IMR-90 (cell line): ENCODE measurements at regions not wholly inside any gene's neighbourhood (a gene's known extent, or its start where the extent isn't known, plus 50 kb on each side); places are given as distances from the start of the nearest gene placed in this dataset.

Experiments used
- ATAC-seq: fragments of 200-7000 bp; cut with Tn5 transposase; 2 replicates; pipeline ENCODE4 v1.9.1; 2020; ENCODE audit warnings: low read depth, mild to moderate bottlenecking, moderate library complexity
- BruUV-seq: library from RNA; stranded (reverse); fragments of 400-500 nt; replicated peaks from 2 replicates; lab custom pipeline; 2021; lab: Mats Ljungman, UMichigan
- CTCF ChIA-PET: fragments of 300-600 bp; formaldehyde crosslinking; extraction: SDS; loops from one replicate; lab custom pipeline; 2021; ENCODE audit warnings: antibody characterized with exemption; lab: Yijun Ruan, JAX
- POLR2A ChIA-PET: fragments of 300-600 bp; sonication (Branson Sonifier 250); formaldehyde crosslinking; loops from one replicate; lab custom pipeline; 2022; ENCODE audit warnings: antibody characterized with exemption; ENCODE audit not compliant: unreplicated experiment; lab: Charles Lee
- DNase-seq: peaks from one replicate; pipeline ENCODE4 v3.0.0; 2013
- H2AFZ ChIP-seq: replicated peaks from 2 replicates; pipeline ENCODE3; 2013; ENCODE audit warnings: low read length, mild to moderate bottlenecking; ENCODE audit not compliant: poor library complexity
- H2AK5ac ChIP-seq: 2 replicates; pipeline ENCODE4 v1.6.1; 2013; ENCODE audit warnings: low read depth, low read length, inconsistent platforms
- H2AK9ac ChIP-seq: replicated peaks from 2 replicates; pipeline ENCODE3; 2013; ENCODE audit warnings: mild to moderate bottlenecking, low read depth, low read length, moderate library complexity; ENCODE audit not compliant: poor library complexity
- H2BK120ac ChIP-seq: 2 replicates; pipeline ENCODE4 v1.6.1; 2013; ENCODE audit warnings: low read depth, low read length, inconsistent platforms
- H2BK15ac ChIP-seq: 3 replicates; pipeline ENCODE4 v1.6.1; 2013; ENCODE audit warnings: low read depth, low read length, inconsistent platforms
- H2BK20ac ChIP-seq: 2 replicates; pipeline ENCODE4 v1.6.1; 2013; ENCODE audit warnings: low read depth, mild to moderate bottlenecking, inconsistent platforms, low read length, moderate library complexity
- H2BK5ac ChIP-seq: 2 replicates; pipeline ENCODE4 v1.6.1; 2013; ENCODE audit warnings: mild to moderate bottlenecking, low read depth, low read length, inconsistent platforms; ENCODE audit not compliant: poor library complexity, severe bottlenecking
- H3K14ac ChIP-seq: replicated peaks from 2 replicates; pipeline ENCODE4 v1.6.1; 2013; ENCODE audit warnings: low read depth, low read length, inconsistent platforms
- H3K18ac ChIP-seq: 2 replicates; pipeline ENCODE4 v1.6.1; 2013; ENCODE audit warnings: low read depth, low read length, control low read depth
- H3K23ac ChIP-seq: 2 replicates; pipeline ENCODE4 v1.6.1; 2013; ENCODE audit warnings: low read depth, low read length, inconsistent platforms
- H3K27ac ChIP-seq: 2 replicates; pipeline ENCODE4 v1.5.1; 2013; ENCODE audit warnings: mild to moderate bottlenecking, control low read depth, low read length; ENCODE audit not compliant: insufficient read depth
- H3K27me3 ChIP-seq: 2 replicates; pipeline ENCODE4 v1.6.1; 2013; ENCODE audit warnings: low read length; ENCODE audit not compliant: control insufficient read depth, insufficient read depth
- H3K36me3 ChIP-seq: 2 replicates; pipeline ENCODE4 v1.6.1; 2013; ENCODE audit warnings: low read length, mixed read lengths; ENCODE audit not compliant: control insufficient read depth, insufficient read depth
- H3K4ac ChIP-seq: 2 replicates; pipeline ENCODE4 v1.6.1; 2013; ENCODE audit warnings: low read depth, low read length, inconsistent platforms
- H3K4me1 ChIP-seq: 2 replicates; pipeline ENCODE4 v1.6.1; 2013; ENCODE audit warnings: low read length, mixed read lengths; ENCODE audit not compliant: control insufficient read depth, insufficient read depth
- H3K4me2 ChIP-seq: 2 replicates; pipeline ENCODE4 v1.6.1; 2013; ENCODE audit warnings: low read depth, mild to moderate bottlenecking, control low read depth, low read length, moderate library complexity
- H3K4me3 ChIP-seq: 2 replicates; pipeline ENCODE4 v1.5.1; 2013; ENCODE audit warnings: low read depth, mild to moderate bottlenecking, control low read depth, low read length, moderate library complexity; ENCODE audit not compliant: insufficient read depth
- H3K56ac ChIP-seq: 2 replicates; pipeline ENCODE4 v1.6.1; 2013; ENCODE audit warnings: low read length, inconsistent platforms; ENCODE audit not compliant: insufficient read depth; ENCODE audit errors: extremely low read depth
- H3K79me1 ChIP-seq, 2 experiments: 2 replicates each; pipeline ENCODE4 v1.6.1; 2013; ENCODE audit warnings: low read length in 2 of 2, inconsistent platforms in 1 of 2, low read depth in 1 of 2
- H3K9ac ChIP-seq: 2 replicates; pipeline ENCODE4 v1.6.1; 2013; ENCODE audit warnings: low read depth, low read length, control low read depth
- H3K9me1 ChIP-seq: 2 replicates; pipeline ENCODE4 v1.6.1; 2013; ENCODE audit warnings: low read length, inconsistent platforms; ENCODE audit not compliant: insufficient read depth
- H3K9me3 ChIP-seq: 2 replicates; pipeline ENCODE4 v1.6.1; 2013; ENCODE audit warnings: low read length; ENCODE audit not compliant: control insufficient read depth, insufficient read depth
- H4K20me1 ChIP-seq: 2 replicates; pipeline ENCODE4 v1.6.1; 2013; ENCODE audit warnings: low read length, inconsistent platforms; ENCODE audit not compliant: insufficient read depth
- H4K5ac ChIP-seq: 2 replicates; pipeline ENCODE4 v1.6.1; 2013; ENCODE audit warnings: mild to moderate bottlenecking, low read depth, low read length, control low read depth
- H4K8ac ChIP-seq, 2 experiments: 2 replicates each; pipeline ENCODE4 v1.6.1; 2013; ENCODE audit warnings: low read depth in 2 of 2, low read length in 2 of 2, control low read depth in 1 of 2, inconsistent platforms in 1 of 2
- H4K91ac ChIP-seq: 2 replicates; pipeline ENCODE4 v1.6.1; 2013; ENCODE audit warnings: low read depth, low read length, inconsistent platforms; ENCODE audit not compliant: insufficient read depth
- CEBPB ChIP-seq: IDR thresholded peaks from 2 replicates; pipeline ENCODE4 v1.6.1; 2012; ENCODE audit warnings: low read depth, low read length, improper control_type of control experiment
- CHD1 ChIP-seq: IDR thresholded peaks from 2 replicates; pipeline ENCODE4 v1.6.1; 2012; ENCODE audit warnings: low read depth, low read length, improper control_type of control experiment
- MAFK ChIP-seq: IDR thresholded peaks from 2 replicates; pipeline ENCODE4 v1.6.1; 2012; ENCODE audit warnings: low read depth, low read length, improper control_type of control experiment
- MAZ ChIP-seq: IDR thresholded peaks from 2 replicates; pipeline ENCODE4 v1.6.1; 2012; ENCODE audit warnings: low read depth, mild to moderate bottlenecking, low read length, improper control_type of control experiment, moderate library complexity, borderline replicate concordance
- MXI1 ChIP-seq: IDR thresholded peaks from 2 replicates; pipeline ENCODE4 v1.6.1; 2012; ENCODE audit warnings: low read depth, mild to moderate bottlenecking, low read length, moderate library complexity, borderline replicate concordance
- NFE2L2 ChIP-seq: fragments of 150-350 bp; IDR thresholded peaks from 2 replicates; pipeline ENCODE4 v1.6.1; 2016; ENCODE audit warnings: low read depth, mild to moderate bottlenecking, low read length
- POLR2A ChIP-seq: IDR thresholded peaks from 2 replicates; pipeline ENCODE4 v1.6.1; 2012; ENCODE audit warnings: mild to moderate bottlenecking, low read depth, low read length
- RAD21 ChIP-seq: IDR thresholded peaks from 2 replicates; pipeline ENCODE4 v1.6.1; 2012; ENCODE audit warnings: low read length, improper control_type of control experiment
- SMC3 ChIP-seq: fragments of 150-350 bp; IDR thresholded peaks from 2 replicates; pipeline ENCODE4 v1.6.1; 2016; ENCODE audit warnings: low read depth, mild to moderate bottlenecking, antibody characterized with exemption, low read length, moderate library complexity
- WGBS, 2 experiments: methylation state at CpG; one replicate each; pipeline versions ENCODE4 v1.1.5 to v1.1.7; 2013; ENCODE audit warnings: missing lambda C conversion rate in 2 of 2; ENCODE audit not compliant: insufficient read length in 1 of 2; ENCODE audit errors: extremely low coverage in 2 of 2; 5-methylcytosine and 5-hydroxymethylcytosine counted together
- dilution Hi-C: fragments of 300-500 bp; cut with HindIII; formaldehyde crosslinking; loops from one replicate; pipeline ENCODE4 v1.14.3; 2018; ENCODE audit warnings: low sequenced_read_pairs; ENCODE audit not compliant: unreplicated experiment
- in situ Hi-C: fragments of 300-500 bp; cut with MboI; formaldehyde crosslinking; loops from 3 replicates; pipeline ENCODE4 v1.14.3; 2019; ENCODE audit warnings: low sequenced_read_pairs, inconsistent platforms, mixed read lengths
- intact Hi-C: fragments of 100-400 bp; cut with micrococcal nuclease; formaldehyde crosslinking; loops from 2 replicates; pipeline ENCODE4 v1.10.0; 2022
- TF ChIP-seq, protein P1 (sequence below): conservative IDR thresholded peaks from 2 replicates; pipeline ENCODE4 v1.5.1; 2012; ENCODE audit warnings: mild to moderate bottlenecking, low read depth, low read length, improper control_type of control experiment
- TF ChIP-seq, protein P2 (sequence below): fragments of 150-350 bp; IDR thresholded peaks from 2 replicates; pipeline ENCODE4 v1.6.1; 2016; ENCODE audit warnings: low read depth, mild to moderate bottlenecking, low read length, moderate library complexity, borderline replicate concordance

- Histone ChIP-seq H2AK5ac (no peak overlapping the region), H3K9me3 (no peaks in the 10 kb centered on the region), H3K4ac (no peak overlapping the region), H4K20me1 (no peaks in the 10 kb centered on the region), H4K91ac (no peak overlapping the region), H3K27me3 (peaks cover 41% of the 10 kb centered on the region), H3K4me3 (no peak overlapping the region), H3K14ac (no peak overlapping the region), H3K9ac (no peak overlapping the region), H2BK15ac (no peak overlapping the region), H2BK120ac (no peak overlapping the region), H3K4me1 (no peaks in the 10 kb centered on the region), H3K9me1 (no peaks in the 10 kb centered on the region), H4K8ac (no peak overlapping the region), H3K56ac (no peak overlapping the region), H3K27ac (no peak overlapping the region), H2BK5ac (no peak overlapping the region), H2BK20ac (no peak overlapping the region), H4K5ac (no peak overlapping the region), H3K18ac (no peak overlapping the region), H2AK9ac (no peak overlapping the region), H2AFZ (no peak overlapping the region), H3K36me3 (no peaks in the 10 kb centered on the region), H3K4me2 (no peak overlapping the region), H3K79me1 (no peaks in the 10 kb centered on the region), H3K23ac (no peak overlapping the region)
- DNase-seq = no peak
- in situ Hi-C loops (no loop called here), dilution Hi-C loops (no loop called here), intact Hi-C loops (no loop called here)
- CTCF ChIA-PET = no interaction called here
- BruUV-seq = no TSS peak
- no CpG with 5 or more reads among the region's 4 CpGs for WGBS, 2 experiments
- ATAC-seq = no peak
- POLR2A ChIA-PET = no interaction called here
- no peak for TF ChIP-seq MXI1
- TF ChIP-seq MAFK = no peak
- TF ChIP-seq NFE2L2 = no peak
- TF ChIP-seq, protein P1, sequence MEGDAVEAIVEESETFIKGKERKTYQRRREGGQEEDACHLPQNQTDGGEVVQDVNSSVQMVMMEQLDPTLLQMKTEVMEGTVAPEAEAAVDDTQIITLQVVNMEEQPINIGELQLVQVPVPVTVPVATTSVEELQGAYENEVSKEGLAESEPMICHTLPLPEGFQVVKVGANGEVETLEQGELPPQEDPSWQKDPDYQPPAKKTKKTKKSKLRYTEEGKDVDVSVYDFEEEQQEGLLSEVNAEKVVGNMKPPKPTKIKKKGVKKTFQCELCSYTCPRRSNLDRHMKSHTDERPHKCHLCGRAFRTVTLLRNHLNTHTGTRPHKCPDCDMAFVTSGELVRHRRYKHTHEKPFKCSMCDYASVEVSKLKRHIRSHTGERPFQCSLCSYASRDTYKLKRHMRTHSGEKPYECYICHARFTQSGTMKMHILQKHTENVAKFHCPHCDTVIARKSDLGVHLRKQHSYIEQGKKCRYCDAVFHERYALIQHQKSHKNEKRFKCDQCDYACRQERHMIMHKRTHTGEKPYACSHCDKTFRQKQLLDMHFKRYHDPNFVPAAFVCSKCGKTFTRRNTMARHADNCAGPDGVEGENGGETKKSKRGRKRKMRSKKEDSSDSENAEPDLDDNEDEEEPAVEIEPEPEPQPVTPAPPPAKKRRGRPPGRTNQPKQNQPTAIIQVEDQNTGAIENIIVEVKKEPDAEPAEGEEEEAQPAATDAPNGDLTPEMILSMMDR = no peak
- no peak for TF ChIP-seq MAZ
- TF ChIP-seq CHD1 = no peak
- no peak for TF ChIP-seq CEBPB
- TF ChIP-seq POLR2A = no peak
- no peak for TF ChIP-seq SMC3
- TF ChIP-seq, protein P2, sequence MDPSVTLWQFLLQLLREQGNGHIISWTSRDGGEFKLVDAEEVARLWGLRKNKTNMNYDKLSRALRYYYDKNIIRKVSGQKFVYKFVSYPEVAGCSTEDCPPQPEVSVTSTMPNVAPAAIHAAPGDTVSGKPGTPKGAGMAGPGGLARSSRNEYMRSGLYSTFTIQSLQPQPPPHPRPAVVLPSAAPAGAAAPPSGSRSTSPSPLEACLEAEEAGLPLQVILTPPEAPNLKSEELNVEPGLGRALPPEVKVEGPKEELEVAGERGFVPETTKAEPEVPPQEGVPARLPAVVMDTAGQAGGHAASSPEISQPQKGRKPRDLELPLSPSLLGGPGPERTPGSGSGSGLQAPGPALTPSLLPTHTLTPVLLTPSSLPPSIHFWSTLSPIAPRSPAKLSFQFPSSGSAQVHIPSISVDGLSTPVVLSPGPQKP = no peak
- TF ChIP-seq RAD21 = no peak
Observed at GRCh38 chr6:14196026-14196425, 78.5 kb downstream of the CD83 start.
